Myocyte (in vitro differentiated cells): ENCODE measurements at regions not wholly inside any gene's neighbourhood (a gene's known extent, or its start where the extent isn't known, plus 50 kb on each side); places are given as distances from the start of the nearest gene placed in this dataset.
"Not testable (repeated sequence)": the region's sequence is repeated elsewhere in the genome, so short reads cannot be mapped to it uniquely, and the experiment has no call there.

ENCODE experiments used
- DNase-seq: peaks from one replicate; pipeline ENCODE4 v3.0.0-alpha.2; 2012; ENCODE audit warnings: low read depth

- DNase-seq: peak; percentile 78
Measured at GRCh38 chr17:69669441-69670178, 255.1 kb downstream of the MAP2K6 start.

GRCh38 chr17:69672924-69673323 lies 258.4 kb downstream of the MAP2K6 start:
- DNase-seq: peak; percentile 58

- no peak for DNase-seq
Measured at GRCh38 chr17:69677130-69677529, 262.6 kb downstream of the MAP2K6 start.

- DNase-seq: no peak
Measured at GRCh38 chr17:69678206-69678605, 263.7 kb downstream of the MAP2K6 start.

- no peak for DNase-seq
Measured at GRCh38 chr17:69679829-69680228, 265.3 kb downstream of the MAP2K6 start.

GRCh38 chr17:69684251-69684650 lies 269.8 kb downstream of the MAP2K6 start:
- no peak for DNase-seq

- not testable (repeated sequence) for DNase-seq
Measured at GRCh38 chr17:69685150-69685549, 270.7 kb downstream of the MAP2K6 start.

- DNase-seq: no peak
Measured at GRCh38 chr17:69690531-69690930, 276.0 kb downstream of the MAP2K6 start.

GRCh38 chr17:69692171-69692570 lies 277.7 kb downstream of the MAP2K6 start:
- no peak for DNase-seq

- no peak for DNase-seq
Measured at GRCh38 chr17:69695646-69696045, 281.1 kb downstream of the MAP2K6 start.

GRCh38 chr17:69696650-69697049 lies 282.2 kb downstream of the MAP2K6 start:
- DNase-seq: no peak

GRCh38 chr17:69698352-69698751 lies 283.9 kb downstream of the MAP2K6 start:
- DNase-seq: not testable (repeated sequence)

- DNase-seq: no peak
Measured at GRCh38 chr17:69702078-69702477, 287.6 kb downstream of the MAP2K6 start.

- no peak for DNase-seq
Measured at GRCh38 chr17:69703751-69704150, 289.3 kb downstream of the MAP2K6 start.

GRCh38 chr17:69704935-69705334 lies 290.4 kb downstream of the MAP2K6 start:
- DNase-seq: no peak

- DNase-seq: no peak
Measured at GRCh38 chr17:69706127-69706526, 291.6 kb downstream of the MAP2K6 start.

GRCh38 chr17:69709441-69709840 lies 294.9 kb downstream of the MAP2K6 start:
- DNase-seq: no peak

GRCh38 chr17:69710926-69711325 lies 296.4 kb downstream of the MAP2K6 start:
- no peak for DNase-seq

- DNase-seq: no peak
Measured at GRCh38 chr17:69711541-69711940, 297.0 kb downstream of the MAP2K6 start.

- DNase-seq: no peak
Measured at GRCh38 chr17:69712801-69713311, 298.4 kb downstream of the MAP2K6 start.

- no peak for DNase-seq
Measured at GRCh38 chr17:69713815-69714214, 299.3 kb downstream of the MAP2K6 start.

GRCh38 chr17:69714669-69715068 lies 300.2 kb downstream of the MAP2K6 start:
- no peak for DNase-seq

- no peak for DNase-seq
Measured at GRCh38 chr17:69715656-69716055, 301.2 kb downstream of the MAP2K6 start.
